RWPE2 (cell line): ENCODE measurements at regions not wholly inside any gene's neighbourhood (a gene's known extent, or its start where the extent isn't known, plus 50 kb on each side); places are given as distances from the start of the nearest gene placed in this dataset.

Experiments used
- ATAC-seq: fragments of 200-7000 bp; cut with Tn5 transposase; 3 replicates; pipeline ENCODE4 v1.9.1; 2021; ENCODE audit warnings: low read depth
- DNase-seq: peaks from one replicate; pipeline ENCODE4 v3.0.0-alpha.2; 2020; ENCODE audit warnings: low spot score
- H3K27ac ChIP-seq: fragments of 450-650 bp; 2 replicates; pipeline ENCODE4 v1.5.1; 2017; ENCODE audit warnings: mild to moderate bottlenecking; ENCODE audit not compliant: poor library complexity, severe bottlenecking
- H3K27me3 ChIP-seq: fragments of 250-450 bp; sonication (Bioruptor Pico); 2 replicates; pipeline ENCODE4 v1.5.1; 2021; ENCODE audit warnings: mild to moderate bottlenecking, moderate library complexity; ENCODE audit not compliant: insufficient read depth, poor library complexity, severe bottlenecking
- H3K36me3 ChIP-seq: fragments of 250-450 bp; sonication (Bioruptor Pico); 2 replicates; pipeline ENCODE4 v1.5.1; 2020; ENCODE audit warnings: low read depth, mild to moderate bottlenecking, moderate library complexity
- H3K4me1 ChIP-seq: fragments of 250-450 bp; sonication (Bioruptor Pico); 2 replicates; pipeline ENCODE4 v1.5.1; 2021; ENCODE audit warnings: mild to moderate bottlenecking, moderate library complexity; ENCODE audit not compliant: insufficient read depth, poor library complexity, severe bottlenecking
- H3K4me3 ChIP-seq: fragments of 250-450 bp; sonication (Bioruptor Pico); 2 replicates; pipeline ENCODE4 v1.5.1; 2021; ENCODE audit warnings: mild to moderate bottlenecking, moderate library complexity; ENCODE audit not compliant: severe bottlenecking
- H3K9me3 ChIP-seq: fragments of 250-450 bp; sonication (Bioruptor Pico); 2 replicates; pipeline ENCODE4 v1.5.1; 2021; ENCODE audit warnings: mild to moderate bottlenecking, moderate library complexity; ENCODE audit not compliant: severe bottlenecking
- TF ChIP-seq, protein P1 (sequence below): fragments of 450-650 bp; IDR thresholded peaks from one replicate; pipeline ENCODE4 v1.5.1; 2017; ENCODE audit warnings: mild to moderate bottlenecking, moderate library complexity; ENCODE audit not compliant: poor library complexity, severe bottlenecking

GRCh38 chr17:70266394-70266793, 97.1 kb downstream of the KCNJ2 start:
- Histone ChIP-seq H3K36me3 (no peaks in the 10 kb centered on the region), H3K27ac (no peak overlapping the region), H3K4me1 (no peaks in the 10 kb centered on the region), H3K27me3 (no peaks in the 10 kb centered on the region), H3K4me3 (no peak overlapping the region), H3K9me3 (no peaks in the 10 kb centered on the region)
- no peak for DNase-seq
- ATAC-seq: no peak
- TF ChIP-seq, protein P1, sequence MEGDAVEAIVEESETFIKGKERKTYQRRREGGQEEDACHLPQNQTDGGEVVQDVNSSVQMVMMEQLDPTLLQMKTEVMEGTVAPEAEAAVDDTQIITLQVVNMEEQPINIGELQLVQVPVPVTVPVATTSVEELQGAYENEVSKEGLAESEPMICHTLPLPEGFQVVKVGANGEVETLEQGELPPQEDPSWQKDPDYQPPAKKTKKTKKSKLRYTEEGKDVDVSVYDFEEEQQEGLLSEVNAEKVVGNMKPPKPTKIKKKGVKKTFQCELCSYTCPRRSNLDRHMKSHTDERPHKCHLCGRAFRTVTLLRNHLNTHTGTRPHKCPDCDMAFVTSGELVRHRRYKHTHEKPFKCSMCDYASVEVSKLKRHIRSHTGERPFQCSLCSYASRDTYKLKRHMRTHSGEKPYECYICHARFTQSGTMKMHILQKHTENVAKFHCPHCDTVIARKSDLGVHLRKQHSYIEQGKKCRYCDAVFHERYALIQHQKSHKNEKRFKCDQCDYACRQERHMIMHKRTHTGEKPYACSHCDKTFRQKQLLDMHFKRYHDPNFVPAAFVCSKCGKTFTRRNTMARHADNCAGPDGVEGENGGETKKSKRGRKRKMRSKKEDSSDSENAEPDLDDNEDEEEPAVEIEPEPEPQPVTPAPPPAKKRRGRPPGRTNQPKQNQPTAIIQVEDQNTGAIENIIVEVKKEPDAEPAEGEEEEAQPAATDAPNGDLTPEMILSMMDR: no peak

DNA sequence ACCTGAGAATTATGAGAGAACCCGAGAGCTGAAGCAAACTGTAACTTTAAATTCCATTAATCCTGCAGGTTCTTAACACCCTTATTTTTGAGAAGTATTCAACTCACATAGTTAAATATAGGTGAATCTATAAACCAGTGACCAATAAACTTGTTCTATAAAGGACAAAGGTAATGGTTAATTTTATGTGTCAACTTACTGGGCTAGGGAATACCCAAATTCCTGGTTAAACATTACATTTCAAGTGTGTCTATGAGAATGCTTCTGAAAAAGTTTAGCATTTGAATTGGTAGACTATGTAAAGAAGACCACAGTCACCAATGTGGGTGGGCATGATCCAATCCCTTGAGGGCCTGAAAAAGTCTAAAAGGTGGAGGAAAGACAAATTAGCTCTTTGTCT, 99.1 kb downstream of the KCNJ2 start:
- H3K9me3 ChIP-seq: no peaks in the 10 kb centered on the region
- H3K36me3 ChIP-seq: no peaks in the 10 kb centered on the region
- no peaks in the 10 kb centered on the region for H3K27me3 ChIP-seq
- DNase-seq (no peak), ATAC-seq (no peak)
- TF ChIP-seq, protein P1: no peak
- no peak overlapping the region for H3K27ac ChIP-seq
- H3K4me3 ChIP-seq: no peak overlapping the region
- no peaks in the 10 kb centered on the region for H3K4me1 ChIP-seq

DNA sequence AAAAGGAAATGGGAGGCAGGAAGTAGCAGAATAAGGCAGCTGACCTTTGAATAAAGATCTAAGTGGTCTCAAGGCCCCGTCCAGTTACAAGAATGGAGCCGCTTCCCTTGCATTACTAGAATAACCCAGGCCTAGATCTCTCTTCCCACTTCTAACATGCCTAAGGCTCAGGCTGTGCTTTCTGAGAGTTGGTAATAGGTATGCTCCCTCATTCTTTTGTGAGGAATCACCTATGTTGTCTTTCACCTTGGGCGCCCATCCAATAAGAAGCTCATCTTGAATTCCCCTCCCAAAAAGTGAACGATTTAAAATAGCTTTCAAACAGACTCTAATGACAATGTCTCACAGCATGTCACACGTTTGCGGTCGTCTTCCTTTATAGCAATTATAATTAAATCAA, 101.2 kb downstream of the KCNJ2 start:
- no peaks in the 10 kb centered on the region for H3K36me3 ChIP-seq
- ATAC-seq (peak; percentile 61; the same call in 2 of the 3 replicates), DNase-seq (no peak)
- H3K4me1 ChIP-seq: no peaks in the 10 kb centered on the region
- TF ChIP-seq, protein P1: no peak
- H3K27ac ChIP-seq: no peak overlapping the region
- H3K4me3 ChIP-seq: no peak overlapping the region
- no peaks in the 10 kb centered on the region for H3K9me3 ChIP-seq
- no peaks in the 10 kb centered on the region for H3K27me3 ChIP-seq

DNA sequence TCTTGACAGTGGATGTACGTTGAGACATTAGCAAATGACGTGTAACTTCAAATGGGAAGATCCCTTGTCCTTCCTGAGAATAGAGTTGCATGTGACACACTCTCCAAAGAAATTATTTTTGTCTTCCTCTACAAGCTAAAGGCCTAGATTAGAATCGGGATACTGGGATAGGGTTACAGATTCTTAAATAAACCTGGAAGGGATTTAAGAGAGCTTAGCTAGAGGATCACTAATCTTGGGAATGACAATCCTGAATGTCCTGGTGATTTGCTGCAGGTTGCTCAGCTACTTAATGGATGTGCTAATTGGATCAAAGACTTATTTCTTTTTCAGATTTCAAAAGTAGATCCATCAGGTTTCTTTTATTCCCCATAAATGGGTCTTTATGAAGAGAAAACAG, 101.9 kb downstream of the KCNJ2 start:
- no peaks in the 10 kb centered on the region for H3K4me1 ChIP-seq
- ATAC-seq (no peak), DNase-seq (no peak)
- H3K36me3 ChIP-seq: no peaks in the 10 kb centered on the region
- H3K27me3 ChIP-seq: no peaks in the 10 kb centered on the region
- TF ChIP-seq, protein P1: no peak
- no peaks in the 10 kb centered on the region for H3K9me3 ChIP-seq
- H3K27ac ChIP-seq: no peak overlapping the region
- H3K4me3 ChIP-seq: no peak overlapping the region

GRCh38 chr17:70271672-70272071, 102.3 kb downstream of the KCNJ2 start:
- ATAC-seq (no peak; the same call in 1 of the 3 replicates), DNase-seq (no peak)
- TF ChIP-seq, protein P1: no peak
- Histone ChIP-seq H3K27me3 (no peaks in the 10 kb centered on the region), H3K27ac (no peak overlapping the region), H3K36me3 (no peaks in the 10 kb centered on the region), H3K4me3 (no peak overlapping the region), H3K4me1 (no peaks in the 10 kb centered on the region), H3K9me3 (no peaks in the 10 kb centered on the region)
